Sigmoid colon (tissue), 3 donors: ENCODE measurements at regions not wholly inside any gene's neighbourhood (a gene's known extent, or its start where the extent isn't known, plus 50 kb on each side); places are given as distances from the start of the nearest gene placed in this dataset.
"Not testable (repeated sequence)": the region's sequence is repeated elsewhere in the genome, so short reads cannot be mapped to it uniquely, and the experiment has no call there.

Source experiments
- POLR2A ChIP-seq, 2 donors: fragments of 450-650 bp; IDR thresholded peaks; one replicate each; pipeline ENCODE4 v1.6.1; 2016; ENCODE audit warnings: antibody characterized with exemption in 2 of 2, mild to moderate bottlenecking in 2 of 2, moderate library complexity in 2 of 2
- TF ChIP-seq, protein P1 (sequence below), 4 experiments: fragments of 450-650 bp in 3 of 4; fragments of 200-600 bp in 1 of 4; IDR thresholded peaks; one replicate each; pipeline ENCODE4 v1.5.1; 2016 to 2019; ENCODE audit warnings: antibody characterized with exemption in 4 of 4, mild to moderate bottlenecking in 3 of 4, moderate library complexity in 2 of 4

DNA sequence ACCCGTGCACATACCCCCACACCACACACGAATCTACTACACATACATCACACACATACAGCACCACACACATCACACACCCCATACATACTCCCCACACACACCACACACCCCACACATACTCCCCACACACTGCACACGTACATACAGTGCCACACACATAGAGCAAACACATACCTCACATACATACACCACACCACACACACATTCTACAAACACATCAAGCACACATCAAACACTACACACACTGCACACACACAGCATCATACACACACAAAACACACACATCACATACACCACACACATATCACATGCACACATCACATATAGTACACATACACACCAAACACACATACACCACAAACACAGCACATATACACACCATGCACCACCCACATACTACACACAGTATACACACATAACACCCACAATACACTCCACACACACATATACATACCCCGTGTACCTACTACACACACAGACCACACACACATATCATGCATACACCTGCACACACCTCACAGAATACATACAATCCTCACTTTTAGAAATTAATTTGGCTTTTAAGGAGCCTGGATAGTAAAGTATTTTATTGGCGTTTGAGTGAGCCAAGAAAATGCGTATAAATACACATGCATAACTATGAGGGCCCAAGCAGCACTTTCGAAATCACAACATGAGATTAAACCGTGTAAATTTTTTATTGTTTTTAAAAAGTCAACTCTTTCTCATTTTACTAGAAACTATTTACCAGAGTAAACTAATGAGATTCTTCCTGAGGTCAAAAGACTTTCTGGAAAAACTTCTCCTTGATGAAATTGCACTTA, 1461.4 kb downstream of the FOXD4L5 start:
- TF ChIP-seq, protein P1, sequence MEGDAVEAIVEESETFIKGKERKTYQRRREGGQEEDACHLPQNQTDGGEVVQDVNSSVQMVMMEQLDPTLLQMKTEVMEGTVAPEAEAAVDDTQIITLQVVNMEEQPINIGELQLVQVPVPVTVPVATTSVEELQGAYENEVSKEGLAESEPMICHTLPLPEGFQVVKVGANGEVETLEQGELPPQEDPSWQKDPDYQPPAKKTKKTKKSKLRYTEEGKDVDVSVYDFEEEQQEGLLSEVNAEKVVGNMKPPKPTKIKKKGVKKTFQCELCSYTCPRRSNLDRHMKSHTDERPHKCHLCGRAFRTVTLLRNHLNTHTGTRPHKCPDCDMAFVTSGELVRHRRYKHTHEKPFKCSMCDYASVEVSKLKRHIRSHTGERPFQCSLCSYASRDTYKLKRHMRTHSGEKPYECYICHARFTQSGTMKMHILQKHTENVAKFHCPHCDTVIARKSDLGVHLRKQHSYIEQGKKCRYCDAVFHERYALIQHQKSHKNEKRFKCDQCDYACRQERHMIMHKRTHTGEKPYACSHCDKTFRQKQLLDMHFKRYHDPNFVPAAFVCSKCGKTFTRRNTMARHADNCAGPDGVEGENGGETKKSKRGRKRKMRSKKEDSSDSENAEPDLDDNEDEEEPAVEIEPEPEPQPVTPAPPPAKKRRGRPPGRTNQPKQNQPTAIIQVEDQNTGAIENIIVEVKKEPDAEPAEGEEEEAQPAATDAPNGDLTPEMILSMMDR (IDR thresholded peaks at IDR 0.05), result not testable (repeated sequence)
- not testable (repeated sequence) for TF ChIP-seq POLR2A (IDR thresholded peaks at IDR 0.05)
